Osteocyte (in vitro differentiated cells): ENCODE measurements at regions not wholly inside any gene's neighbourhood (a gene's known extent, or its start where the extent isn't known, plus 50 kb on each side); places are given as distances from the start of the nearest gene placed in this dataset.

ENCODE experiments used
- DNase-seq: peaks from one replicate; pipeline ENCODE4 v3.0.0; 2021; ENCODE audit warnings: mixed read lengths; ENCODE audit not compliant: unreplicated experiment; ENCODE audit errors: extremely low spot score
- H3K27ac Mint-ChIP-seq: one replicate; pipeline ENCODE4 v1.8.0; 2021; ENCODE audit warnings: mild to moderate bottlenecking, mixed read lengths; ENCODE audit not compliant: unreplicated experiment
- H3K27me3 Mint-ChIP-seq: one replicate; pipeline ENCODE4 v1.8.0; 2021; ENCODE audit warnings: mixed read lengths; ENCODE audit not compliant: unreplicated experiment
- H3K36me3 Mint-ChIP-seq: one replicate; pipeline ENCODE4 v1.8.0; 2021; ENCODE audit warnings: mixed read lengths; ENCODE audit not compliant: unreplicated experiment
- H3K4me1 Mint-ChIP-seq: one replicate; pipeline ENCODE4 v1.8.0; 2021; ENCODE audit warnings: mixed read lengths; ENCODE audit not compliant: unreplicated experiment
- H3K4me3 Mint-ChIP-seq: one replicate; pipeline ENCODE4 v1.8.0; 2021; ENCODE audit warnings: mild to moderate bottlenecking, moderate library complexity, mixed read lengths; ENCODE audit not compliant: unreplicated experiment
- H3K9me3 Mint-ChIP-seq: one replicate; pipeline ENCODE4 v1.8.0; 2021; ENCODE audit warnings: mixed read lengths; ENCODE audit not compliant: unreplicated experiment
- CTCF ChIP-seq: fragments of 200-600 bp; sonication (generic); IDR thresholded peaks from 2 replicates; pipeline ENCODE4 v1.5.0; 2021; ENCODE audit warnings: antibody characterized with exemption, mild to moderate bottlenecking, moderate library complexity

GRCh38 chr2:118677546-118677945 lies 169.9 kb downstream of the EN1 start:
- Mint-ChIP-seq H3K36me3 (no peaks in the 10 kb centered on the region), H3K9me3 (no peaks in the 10 kb centered on the region), H3K4me3 (no peak overlapping the region), H3K4me1 (peaks cover 7% of the 10 kb centered on the region), H3K27ac (no peak overlapping the region), H3K27me3 (peaks cover 10% of the 10 kb centered on the region)
- TF ChIP-seq CTCF: no peak
- DNase-seq: no peak

DNA sequence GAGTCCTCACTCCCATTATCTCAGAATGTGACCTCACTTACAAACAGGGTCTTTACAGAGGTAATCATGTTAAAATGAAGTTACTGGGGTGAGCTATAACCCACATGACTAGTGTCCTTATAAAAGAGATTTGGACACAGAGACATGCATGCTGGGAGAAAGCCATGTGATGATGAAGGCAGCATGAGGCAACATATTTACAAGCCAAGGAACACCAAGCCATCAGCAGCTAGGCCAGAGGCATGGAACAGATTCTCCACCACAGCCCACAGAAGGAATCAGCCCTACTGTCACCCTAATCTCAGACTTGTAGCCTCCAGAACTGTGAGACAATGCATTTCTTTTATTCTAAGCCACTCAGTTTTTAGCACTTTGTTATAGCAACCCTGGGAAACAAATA lies 171.9 kb downstream of the EN1 start:
- DNase-seq: no peak
- TF ChIP-seq CTCF: no peak
- H3K36me3 Mint-ChIP-seq: no peaks in the 10 kb centered on the region
- no peaks in the 10 kb centered on the region for H3K9me3 Mint-ChIP-seq
- peaks cover 7% of the 10 kb centered on the region for H3K4me1 Mint-ChIP-seq
- no peak overlapping the region for H3K4me3 Mint-ChIP-seq
- no peak overlapping the region for H3K27ac Mint-ChIP-seq
- H3K27me3 Mint-ChIP-seq: peaks cover 6% of the 10 kb centered on the region

- H3K27me3 Mint-ChIP-seq: no peaks in the 10 kb centered on the region
- H3K9me3 Mint-ChIP-seq: no peaks in the 10 kb centered on the region
- no peak for TF ChIP-seq CTCF
- no peak for DNase-seq
- no peak overlapping the region for H3K27ac Mint-ChIP-seq
- H3K36me3 Mint-ChIP-seq: no peaks in the 10 kb centered on the region
- peaks cover 23% of the 10 kb centered on the region for H3K4me1 Mint-ChIP-seq
- H3K4me3 Mint-ChIP-seq: no peak overlapping the region
Measured at GRCh38 chr2:118672571-118673158, 174.8 kb downstream of the EN1 start.

GRCh38 chr2:118671701-118672454 lies 175.6 kb downstream of the EN1 start:
- no peak for DNase-seq
- Mint-ChIP-seq H3K36me3 (no peaks in the 10 kb centered on the region), H3K9me3 (no peaks in the 10 kb centered on the region), H3K4me3 (no peak overlapping the region), H3K27me3 (no peaks in the 10 kb centered on the region), H3K4me1 (peaks cover 23% of the 10 kb centered on the region), H3K27ac (no peak overlapping the region)
- no peak for TF ChIP-seq CTCF

GRCh38 chr2:118670838-118671237 lies 176.6 kb downstream of the EN1 start:
- DNase-seq: no peak
- Mint-ChIP-seq H3K27ac (no peak overlapping the region), H3K4me3 (no peak overlapping the region), H3K9me3 (no peaks in the 10 kb centered on the region), H3K4me1 (peaks cover 23% of the 10 kb centered on the region), H3K36me3 (no peaks in the 10 kb centered on the region), H3K27me3 (no peaks in the 10 kb centered on the region)
- no peak for TF ChIP-seq CTCF
